ENCODE measurements at regions not wholly inside any gene's neighbourhood (a gene's known extent, or its start where the extent isn't known, plus 50 kb on each side); places are given as distances from the start of the nearest gene placed in this dataset.

DNA sequence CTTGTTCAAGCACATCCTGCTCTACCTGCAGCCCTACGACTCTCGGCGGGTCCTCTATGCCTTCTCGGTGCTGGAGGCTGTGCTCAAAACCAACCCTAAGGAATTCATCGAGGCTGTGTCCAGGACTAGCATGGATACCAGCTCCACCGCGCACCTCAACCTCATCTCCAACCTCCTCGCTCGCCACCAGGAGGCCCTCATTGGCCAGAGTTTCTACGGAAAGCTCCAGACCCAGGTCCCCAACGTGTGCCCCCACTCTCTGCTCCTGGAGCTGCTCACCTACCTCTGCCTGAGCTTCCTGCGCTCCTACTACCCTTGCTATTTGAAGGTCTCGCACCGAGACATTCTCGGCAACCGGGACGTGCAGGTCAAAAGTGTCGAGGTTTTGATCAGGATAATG lies 74.3 kb upstream of the MORC3 start:
- TF ChIP-seq, protein P1, sequence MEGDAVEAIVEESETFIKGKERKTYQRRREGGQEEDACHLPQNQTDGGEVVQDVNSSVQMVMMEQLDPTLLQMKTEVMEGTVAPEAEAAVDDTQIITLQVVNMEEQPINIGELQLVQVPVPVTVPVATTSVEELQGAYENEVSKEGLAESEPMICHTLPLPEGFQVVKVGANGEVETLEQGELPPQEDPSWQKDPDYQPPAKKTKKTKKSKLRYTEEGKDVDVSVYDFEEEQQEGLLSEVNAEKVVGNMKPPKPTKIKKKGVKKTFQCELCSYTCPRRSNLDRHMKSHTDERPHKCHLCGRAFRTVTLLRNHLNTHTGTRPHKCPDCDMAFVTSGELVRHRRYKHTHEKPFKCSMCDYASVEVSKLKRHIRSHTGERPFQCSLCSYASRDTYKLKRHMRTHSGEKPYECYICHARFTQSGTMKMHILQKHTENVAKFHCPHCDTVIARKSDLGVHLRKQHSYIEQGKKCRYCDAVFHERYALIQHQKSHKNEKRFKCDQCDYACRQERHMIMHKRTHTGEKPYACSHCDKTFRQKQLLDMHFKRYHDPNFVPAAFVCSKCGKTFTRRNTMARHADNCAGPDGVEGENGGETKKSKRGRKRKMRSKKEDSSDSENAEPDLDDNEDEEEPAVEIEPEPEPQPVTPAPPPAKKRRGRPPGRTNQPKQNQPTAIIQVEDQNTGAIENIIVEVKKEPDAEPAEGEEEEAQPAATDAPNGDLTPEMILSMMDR (IDR thresholded peaks at IDR 0.05; ENCODE audit: low read depth, low read length), result no peak
- TF ChIP-seq EZH2phosphoT487 (IDR thresholded peaks at IDR 0.05; ENCODE audit: low read depth), result no peak

Measured in OCI-LY3 (cell line).